Coronary artery (tissue), 2 donors: ENCODE measurements at regions not wholly inside any gene's neighbourhood (a gene's known extent, or its start where the extent isn't known, plus 50 kb on each side); places are given as distances from the start of the nearest gene placed in this dataset.

ENCODE experiments used
- DNase-seq: peaks from one replicate; pipeline ENCODE4 v3.0.0-alpha.2; 2017; ENCODE audit warnings: low spot score
- H3K27ac ChIP-seq, 2 donors: fragments of 200-600 bp; sonication (generic); one replicate each; pipeline ENCODE4 v1.5.1; 2016 to 2019
- H3K4me3 ChIP-seq: fragments of 200-600 bp; sonication (generic); 2 replicates; pipeline ENCODE4 v1.5.1; 2016; ENCODE audit warnings: mild to moderate bottlenecking, moderate library complexity
- CTCF ChIP-seq: fragments of 200-600 bp; sonication (generic); IDR thresholded peaks from one replicate; pipeline ENCODE4 v1.5.1; 2019; ENCODE audit warnings: antibody characterized with exemption

GRCh38 chr9:81377921-81378320, 311.4 kb downstream of the TLE1 start:
- TF ChIP-seq CTCF: no peak
- Histone ChIP-seq H3K4me3 (no peak overlapping the region), H3K27ac (no peak overlapping the region)
- no peak for DNase-seq

GRCh38 chr9:81377320-81377719, 312.0 kb downstream of the TLE1 start:
- DNase-seq: no peak
- TF ChIP-seq CTCF: no peak
- H3K27ac ChIP-seq: no peak overlapping the region
- no peak overlapping the region for H3K4me3 ChIP-seq

- no peak for TF ChIP-seq CTCF
- H3K4me3 ChIP-seq: no peak overlapping the region
- H3K27ac ChIP-seq: peak overlapping the region in 1 of 2 donors; percentile 1
- no peak for DNase-seq
Observed at GRCh38 chr9:81375187-81376100, 313.9 kb downstream of the TLE1 start.

GRCh38 chr9:81374459-81375186, 314.7 kb downstream of the TLE1 start:
- H3K4me3 ChIP-seq: no peak overlapping the region
- TF ChIP-seq CTCF: no peak
- H3K27ac ChIP-seq: no peak overlapping the region
- DNase-seq: no peak

GRCh38 chr9:81373294-81373693, 316.1 kb downstream of the TLE1 start:
- no peak for TF ChIP-seq CTCF
- peak overlapping the region; percentile 17 to 37 for H3K27ac ChIP-seq
- H3K4me3 ChIP-seq: peak overlapping the region; percentile 8
- no peak for DNase-seq

GRCh38 chr9:81372628-81373191, 316.6 kb downstream of the TLE1 start:
- no peak for TF ChIP-seq CTCF

More at GRCh38 chr9:81372628-81373191, 316.6 kb downstream of the TLE1 start:
- peak overlapping the region; percentile 17 to 37 for H3K27ac ChIP-seq
- peak overlapping the region; percentile 8 for H3K4me3 ChIP-seq
- no peak for DNase-seq
